Spleen (tissue), 11 donors: ENCODE measurements at regions not wholly inside any gene's neighbourhood (a gene's known extent, or its start where the extent isn't known, plus 50 kb on each side); places are given as distances from the start of the nearest gene placed in this dataset.
A peak's percentile ranks its signal among the peaks of the same experiment; 100 is the strongest.

Experiments
- DNase-seq: peaks from one replicate; pipeline ENCODE4 v3.0.0-alpha.2; 2020
- H3K27ac ChIP-seq, 8 donors: fragments of 200-600 bp; sonication (generic) in 7 of 8; 1 replicate in 4 of 8; 2 replicates in 4 of 8; pipeline versions ENCODE4 v1.5.0 to v1.8.0; 2016 to 2021; ENCODE audit warnings: inconsistent platforms in 4 of 8, mild to moderate bottlenecking in 4 of 8, moderate library complexity in 1 of 8
- H3K27me3 ChIP-seq, 7 donors: fragments of 200-600 bp; sonication (generic) in 6 of 7; replicated peaks in 1 of 7; 1 replicate in 4 of 7; 2 replicates in 3 of 7; pipeline versions ENCODE4 v1.5.0 to v1.8.0; 2016 to 2021; ENCODE audit warnings: inconsistent platforms in 3 of 7, mild to moderate bottlenecking in 1 of 7
- H3K36me3 ChIP-seq, 6 donors: fragments of 200-600 bp; sonication (generic) in 5 of 6; 1 replicate in 4 of 6; 2 replicates in 2 of 6; pipeline versions ENCODE4 v1.5.0 to v1.8.0; 2016 to 2021; ENCODE audit warnings: inconsistent platforms in 2 of 6
- H3K4me1 ChIP-seq, 6 donors: fragments of 200-600 bp; sonication (generic) in 5 of 6; 1 replicate in 3 of 6; 2 replicates in 3 of 6; pipeline versions ENCODE4 v1.5.0 to v1.8.0; 2016 to 2021; ENCODE audit warnings: inconsistent platforms in 3 of 6
- H3K4me3 ChIP-seq, 8 donors: fragments of 200-600 bp; sonication (generic) in 7 of 8; 1 replicate in 4 of 8; 2 replicates in 4 of 8; pipeline versions ENCODE4 v1.5.0 to v1.8.0; 2016 to 2021; ENCODE audit warnings: inconsistent platforms in 4 of 8, mild to moderate bottlenecking in 4 of 8, moderate library complexity in 2 of 8
- H3K9me3 ChIP-seq, 8 donors: fragments of 200-600 bp; sonication (generic) in 7 of 8; 1 replicate in 4 of 8; 2 replicates in 4 of 8; pipeline versions ENCODE4 v1.5.0 to v1.8.0; 2016 to 2021; ENCODE audit warnings: inconsistent platforms in 4 of 8
- POLR2A ChIP-seq, 3 donors: fragments of 450-650 bp; IDR thresholded peaks; one replicate each; pipeline ENCODE4 v1.5.1; 2017; ENCODE audit warnings: antibody characterized with exemption in 3 of 3, mild to moderate bottlenecking in 1 of 3
- POLR2AphosphoS5 ChIP-seq, 3 donors: sonication (generic); formaldehyde crosslinking; IDR thresholded peaks; one replicate each; pipeline ENCODE4 v1.5.1; 2017; ENCODE audit warnings: antibody characterized with exemption in 3 of 3
- WGBS, 5 donors: extraction: QIAGEN DNeasy Blood & Tissue Kit in 3 of 5; methylation state at CpG; one replicate each; pipeline versions ENCODE4 v1.1.5 to v1.1.7; 2013 to 2018; 5-methylcytosine and 5-hydroxymethylcytosine counted together
- intact Hi-C: fragments of 100-400 bp; cut with DNase I; formaldehyde crosslinking; loops from one replicate; pipeline ENCODE4 v1.15.0; 2023; ENCODE audit warnings: low total_unique reads
- TF ChIP-seq, protein P1 (sequence below), 11 experiments: fragments of 200-600 bp in 7 of 11; fragments of 450-650 bp in 4 of 11; sonication (generic) in 4 of 11; IDR thresholded peaks in 8 of 11; conservative IDR thresholded peaks in 3 of 11; 1 replicate in 7 of 11; 2 replicates in 4 of 11; pipeline versions ENCODE4 v1.4.0 to v1.8.0; 2016 to 2021; ENCODE audit warnings: antibody characterized with exemption in 11 of 11, inconsistent platforms in 4 of 11, mild to moderate bottlenecking in 1 of 11
- donor health status: healthy with polysubstance abuse.
- donor health status: DM: no; HTN: no; CAD: no; lungs with moderate emphysema.
- donor health status: DM: no; HTN: no; CAD: no.
- donor health status: Bipolar disorder and iron deficiency.
- donor health status: healthy.
- donor health status: DM: no; HTN: no; CAD: no.
- donor health status: DM: yes; HTN: yes; CAD: no.

DNA sequence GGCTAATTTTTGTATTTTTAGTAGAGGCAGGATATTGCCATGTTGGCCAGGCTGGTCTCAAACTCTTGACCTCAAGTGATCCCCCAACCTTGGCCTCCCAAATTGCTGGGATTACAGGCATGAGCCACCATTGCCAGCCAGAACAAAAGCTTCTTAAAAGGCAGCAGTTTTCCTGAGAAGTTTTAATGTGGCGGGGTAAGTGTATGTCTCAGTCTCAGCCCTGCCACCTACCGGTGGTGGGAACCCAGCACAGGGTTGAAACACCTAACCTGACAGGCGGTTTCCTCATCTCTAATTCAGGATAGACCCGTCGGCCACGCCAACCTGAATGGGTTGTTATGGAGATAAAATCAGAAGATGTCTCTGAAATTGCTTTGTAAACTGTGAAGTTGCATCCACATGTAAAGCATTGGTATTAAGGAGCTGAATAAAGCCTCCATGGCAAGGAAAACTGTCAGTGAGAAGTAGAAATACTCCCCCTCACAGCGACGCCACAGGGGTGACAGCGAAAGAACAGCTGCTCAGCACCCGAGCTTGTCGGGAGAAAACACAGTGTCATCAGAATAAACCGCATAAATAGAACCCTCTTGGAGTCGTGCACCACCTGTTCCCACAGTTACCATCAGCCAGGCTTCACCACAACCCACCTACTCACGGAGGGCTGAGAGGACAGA, 165.9 kb upstream of the NCAM1 start:
- 54 to 78% (median 63%) methylated on average over 14 of the region's 14 CpGs for WGBS, 5 donors
- no peak overlapping the region for H3K27ac ChIP-seq
- H3K36me3 ChIP-seq = no peaks in the 10 kb centered on the region
- no peaks in the 10 kb centered on the region for H3K9me3 ChIP-seq
- no peak overlapping the region for H3K4me3 ChIP-seq
- no peaks in the 10 kb centered on the region for H3K27me3 ChIP-seq
- intact Hi-C loops = no loop called here
- TF ChIP-seq, protein P1, sequence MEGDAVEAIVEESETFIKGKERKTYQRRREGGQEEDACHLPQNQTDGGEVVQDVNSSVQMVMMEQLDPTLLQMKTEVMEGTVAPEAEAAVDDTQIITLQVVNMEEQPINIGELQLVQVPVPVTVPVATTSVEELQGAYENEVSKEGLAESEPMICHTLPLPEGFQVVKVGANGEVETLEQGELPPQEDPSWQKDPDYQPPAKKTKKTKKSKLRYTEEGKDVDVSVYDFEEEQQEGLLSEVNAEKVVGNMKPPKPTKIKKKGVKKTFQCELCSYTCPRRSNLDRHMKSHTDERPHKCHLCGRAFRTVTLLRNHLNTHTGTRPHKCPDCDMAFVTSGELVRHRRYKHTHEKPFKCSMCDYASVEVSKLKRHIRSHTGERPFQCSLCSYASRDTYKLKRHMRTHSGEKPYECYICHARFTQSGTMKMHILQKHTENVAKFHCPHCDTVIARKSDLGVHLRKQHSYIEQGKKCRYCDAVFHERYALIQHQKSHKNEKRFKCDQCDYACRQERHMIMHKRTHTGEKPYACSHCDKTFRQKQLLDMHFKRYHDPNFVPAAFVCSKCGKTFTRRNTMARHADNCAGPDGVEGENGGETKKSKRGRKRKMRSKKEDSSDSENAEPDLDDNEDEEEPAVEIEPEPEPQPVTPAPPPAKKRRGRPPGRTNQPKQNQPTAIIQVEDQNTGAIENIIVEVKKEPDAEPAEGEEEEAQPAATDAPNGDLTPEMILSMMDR (IDR thresholded peaks at IDR 0.05 in 8 of 11, conservative IDR thresholded peaks at IDR 0.05 in 3 of 11) = peak in 8 of 11 experiments; percentile 22 to 61 (median 46)
- TF ChIP-seq POLR2A (IDR thresholded peaks at IDR 0.05) (no peak), POLR2AphosphoS5 (IDR thresholded peaks at IDR 0.05) (no peak)
- no peaks in the 10 kb centered on the region for H3K4me1 ChIP-seq
- DNase-seq = no peak

DNA sequence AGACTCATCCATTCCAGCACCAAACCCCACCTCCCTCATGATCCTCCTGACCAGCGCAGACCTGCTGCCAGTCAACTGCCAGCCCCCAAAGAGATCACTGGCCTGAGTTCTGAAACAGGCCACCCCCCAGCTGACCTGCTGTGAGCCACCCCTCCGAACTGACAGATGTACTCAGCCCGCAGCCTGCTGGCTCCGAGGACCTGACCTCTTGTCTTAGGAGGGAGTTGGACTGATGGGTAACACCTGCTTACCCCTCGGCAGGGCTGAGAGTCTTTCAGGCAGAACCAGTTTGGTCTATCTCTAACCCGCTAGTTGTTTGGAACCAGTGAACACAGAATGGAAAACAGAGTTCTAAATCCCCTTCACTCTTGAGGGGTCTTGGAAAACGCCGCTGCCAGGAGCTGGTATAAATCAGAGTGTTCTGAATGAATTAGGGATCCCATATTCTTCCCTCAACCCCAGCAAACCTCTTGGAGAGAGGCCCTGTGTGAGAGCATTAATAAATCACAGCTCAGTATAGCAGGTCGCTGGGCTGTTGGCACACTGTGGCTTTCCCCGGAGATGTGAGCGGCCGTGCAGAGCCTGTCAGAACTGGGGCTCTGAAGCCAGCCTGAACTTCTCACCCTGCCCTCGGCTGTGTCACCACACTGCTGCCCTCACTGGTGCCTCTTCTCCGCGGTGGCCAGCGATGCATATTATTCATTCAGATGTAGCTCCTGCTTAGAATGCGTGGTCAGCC, 165.1 kb upstream of the NCAM1 start:
- Histone ChIP-seq H3K4me1 (no peaks in the 10 kb centered on the region), H3K27ac (no peak overlapping the region), H3K4me3 (no peak overlapping the region), H3K27me3 (no peaks in the 10 kb centered on the region), H3K9me3 (no peaks in the 10 kb centered on the region), H3K36me3 (no peaks in the 10 kb centered on the region)
- TF ChIP-seq, protein P1 (IDR thresholded peaks at IDR 0.05 in 8 of 11, conservative IDR thresholded peaks at IDR 0.05 in 3 of 11) = no peak
- 61 to 74% (median 65%) methylated on average over 13 to 17 of the region's 17 CpGs for WGBS, 5 donors
- DNase-seq = no peak
- intact Hi-C loops = no loop called here

DNA sequence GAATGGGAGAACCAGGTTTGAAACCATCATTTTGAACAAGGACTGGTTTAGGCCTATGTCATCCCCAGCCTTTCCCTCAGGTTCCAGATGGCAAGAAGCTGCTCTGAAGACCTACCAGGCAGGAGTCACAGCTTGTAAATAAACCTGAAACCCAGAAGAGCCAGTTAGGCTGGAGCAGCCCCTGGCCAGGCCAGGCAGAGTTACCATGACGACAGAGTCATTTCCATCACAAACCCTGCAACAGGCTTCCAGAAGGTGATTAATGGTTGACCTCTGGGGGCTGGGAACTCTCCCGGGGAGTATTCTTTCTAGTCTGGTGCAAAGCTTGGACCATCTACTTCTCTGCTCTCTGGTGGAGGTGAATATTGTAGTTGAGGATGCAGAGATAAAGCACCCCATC, 164.1 kb upstream of the NCAM1 start:
- intact Hi-C loops = no loop called here
- H3K27ac ChIP-seq = no peak overlapping the region
- H3K4me1 ChIP-seq = no peaks in the 10 kb centered on the region

More for the DNA sequence above, 164.1 kb upstream of the NCAM1 start:
- TF ChIP-seq, protein P1 (IDR thresholded peaks at IDR 0.05 in 8 of 11, conservative IDR thresholded peaks at IDR 0.05 in 3 of 11) = no peak
- TF ChIP-seq POLR2AphosphoS5 (IDR thresholded peaks at IDR 0.05) = no peak
- TF ChIP-seq POLR2A (IDR thresholded peaks at IDR 0.05) = no peak
- H3K9me3 ChIP-seq = no peaks in the 10 kb centered on the region
- no peak overlapping the region for H3K4me3 ChIP-seq
- DNase-seq = no peak
- 58 to 80% (median 71%) methylated on average over 2 of the region's 2 CpGs for WGBS, 5 donors
- no peaks in the 10 kb centered on the region for H3K36me3 ChIP-seq
- H3K27me3 ChIP-seq = no peaks in the 10 kb centered on the region
